Right lobe of liver (tissue), 6 donors: ENCODE measurements at regions not wholly inside any gene's neighbourhood (a gene's known extent, or its start where the extent isn't known, plus 50 kb on each side); places are given as distances from the start of the nearest gene placed in this dataset.
A peak's percentile ranks its signal among the peaks of the same experiment; 100 is the strongest.

Source experiments
- ATAC-seq, 4 donors: fragments of 200-7000 bp; cut with Tn5 transposase; one replicate each; pipeline ENCODE4 v1.9.1; 2020; ENCODE audit warnings: mild to moderate bottlenecking in 4 of 4, moderate library complexity in 4 of 4
- DNase-seq, 3 donors: peaks; one replicate each; pipeline ENCODE4 v3.0.0-alpha.2; 2020
- H3K27ac ChIP-seq, 3 donors: fragments of 200-600 bp; one replicate each; pipeline ENCODE4 v1.8.0; 2022
- H3K27me3 ChIP-seq, 2 donors: fragments of 200-600 bp; one replicate each; pipeline ENCODE4 v1.8.0; 2022
- H3K36me3 ChIP-seq, 4 donors: fragments of 200-600 bp; sonication (generic) in 1 of 4; one replicate each; pipeline versions ENCODE4 v1.5.1 to v1.8.0; 2017 to 2022; ENCODE audit warnings: control low read depth in 1 of 4
- H3K4me1 ChIP-seq, 4 donors: fragments of 200-600 bp; sonication (generic) in 1 of 4; one replicate each; pipeline versions ENCODE4 v1.5.1 to v1.8.0; 2017 to 2022; ENCODE audit warnings: control low read depth in 1 of 4
- H3K4me3 ChIP-seq, 3 donors: fragments of 200-600 bp; one replicate each; pipeline ENCODE4 v1.8.0; 2022
- H3K9me3 ChIP-seq, 4 donors: fragments of 200-600 bp; sonication (generic) in 1 of 4; one replicate each; pipeline versions ENCODE4 v1.5.1 to v1.8.0; 2017 to 2022; ENCODE audit warnings: control low read depth in 1 of 4
- POLR2A ChIP-seq: fragments of 450-650 bp; IDR thresholded peaks from one replicate; pipeline ENCODE4 v1.6.1; 2017; ENCODE audit warnings: antibody characterized with exemption, mild to moderate bottlenecking
- WGBS: methylation state at CpG from one replicate; pipeline ENCODE4 v1.1.6; 2018; ENCODE audit warnings: low coverage, low lambda C conversion rate; ENCODE audit not compliant: insufficient coverage; ENCODE audit errors: missing lambda C conversion rate; 5-methylcytosine and 5-hydroxymethylcytosine counted together
- intact Hi-C, 2 donors: fragments of 100-400 bp; cut with DNase I; formaldehyde crosslinking; loops; one replicate each; pipeline versions ENCODE4 v1.11.2 to v1.14.1; 2022
- TF ChIP-seq, protein P1 (sequence below), 4 donors: fragments of 200-600 bp in 3 of 4; fragments of 450-650 bp in 1 of 4; IDR thresholded peaks; one replicate each; pipeline versions ENCODE4 v1.5.1 to v1.8.0; 2016 to 2022; ENCODE audit warnings: antibody characterized with exemption in 4 of 4, mild to moderate bottlenecking in 2 of 4
- donor health status: DM: no; HTN: yes; CAD: no.
- donor health status: DM: no; HTN: no; CAD: no.
- donor health status: DM: no; HTN: no; CAD: no.
- donor health status: DM: no; HTN: yes; CAD: no.
- donor health status: DM: no; HTN: yes; CAD: no.

DNA sequence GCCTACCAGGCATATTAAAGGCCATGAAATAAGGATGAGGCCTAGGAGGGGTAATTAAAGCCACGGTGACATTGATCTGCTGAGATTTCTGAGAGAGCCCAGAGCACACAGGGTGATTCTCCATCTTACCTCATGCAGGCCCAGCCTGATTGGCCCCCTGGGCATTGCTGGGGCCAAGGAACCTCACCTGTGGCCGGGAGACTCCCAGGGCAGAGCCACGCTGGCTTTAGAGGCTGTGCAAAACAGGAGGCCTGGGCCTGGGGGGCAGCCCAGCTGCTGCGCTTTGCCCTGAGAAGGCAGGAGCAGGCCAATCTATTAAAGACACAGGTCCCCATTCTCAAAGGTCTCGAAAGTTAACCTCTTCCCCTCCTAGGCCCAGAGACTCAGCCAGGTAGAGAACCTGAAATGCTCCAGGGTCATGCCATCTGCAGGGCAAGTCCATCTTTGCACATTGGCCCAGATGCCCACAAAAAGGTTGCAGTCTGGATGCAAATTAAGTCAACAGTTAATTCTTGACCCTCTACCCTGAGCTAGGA, 1099.7 kb downstream of the BCL11B start:
- H3K36me3 ChIP-seq, result no peaks in the 10 kb centered on the region
- H3K27me3 ChIP-seq, result no peaks in the 10 kb centered on the region
- no peak overlapping the region for H3K27ac ChIP-seq
- no peak overlapping the region for H3K4me3 ChIP-seq
- 90% methylated on average over 2 of the region's 5 CpGs for WGBS
- DNase-seq, result no peak
- ATAC-seq, result no peak
- TF ChIP-seq, protein P1, sequence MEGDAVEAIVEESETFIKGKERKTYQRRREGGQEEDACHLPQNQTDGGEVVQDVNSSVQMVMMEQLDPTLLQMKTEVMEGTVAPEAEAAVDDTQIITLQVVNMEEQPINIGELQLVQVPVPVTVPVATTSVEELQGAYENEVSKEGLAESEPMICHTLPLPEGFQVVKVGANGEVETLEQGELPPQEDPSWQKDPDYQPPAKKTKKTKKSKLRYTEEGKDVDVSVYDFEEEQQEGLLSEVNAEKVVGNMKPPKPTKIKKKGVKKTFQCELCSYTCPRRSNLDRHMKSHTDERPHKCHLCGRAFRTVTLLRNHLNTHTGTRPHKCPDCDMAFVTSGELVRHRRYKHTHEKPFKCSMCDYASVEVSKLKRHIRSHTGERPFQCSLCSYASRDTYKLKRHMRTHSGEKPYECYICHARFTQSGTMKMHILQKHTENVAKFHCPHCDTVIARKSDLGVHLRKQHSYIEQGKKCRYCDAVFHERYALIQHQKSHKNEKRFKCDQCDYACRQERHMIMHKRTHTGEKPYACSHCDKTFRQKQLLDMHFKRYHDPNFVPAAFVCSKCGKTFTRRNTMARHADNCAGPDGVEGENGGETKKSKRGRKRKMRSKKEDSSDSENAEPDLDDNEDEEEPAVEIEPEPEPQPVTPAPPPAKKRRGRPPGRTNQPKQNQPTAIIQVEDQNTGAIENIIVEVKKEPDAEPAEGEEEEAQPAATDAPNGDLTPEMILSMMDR (IDR thresholded peaks at IDR 0.05), result no peak
- no peak for TF ChIP-seq POLR2A
- H3K9me3 ChIP-seq, result no peaks in the 10 kb centered on the region
- intact Hi-C loops, result no loop called here
- H3K4me1 ChIP-seq, result no peaks in the 10 kb centered on the region

DNA sequence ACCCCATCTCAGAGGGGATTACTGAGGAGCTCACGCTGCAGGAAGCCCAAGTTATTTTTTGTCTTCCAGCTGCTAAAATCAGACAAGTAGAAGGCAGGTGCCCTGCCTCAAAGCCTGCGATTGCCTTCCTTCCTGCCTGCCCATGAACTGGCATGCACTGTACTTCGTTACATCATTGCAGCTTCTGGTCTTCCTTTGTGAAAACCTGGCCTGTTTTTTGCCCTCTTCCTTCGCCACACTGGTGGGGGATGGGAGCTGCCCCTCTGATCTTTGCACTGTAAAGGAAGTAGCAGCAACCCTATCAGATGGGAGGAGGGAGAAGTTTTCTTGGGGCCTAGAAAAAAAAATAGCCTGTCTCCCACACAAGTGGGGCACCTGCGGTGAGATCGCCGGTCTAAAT, 1098.7 kb downstream of the BCL11B start:
- H3K27ac ChIP-seq, result no peak overlapping the region
- no peak for TF ChIP-seq POLR2A
- TF ChIP-seq, protein P1 (IDR thresholded peaks at IDR 0.05), result no peak
- DNase-seq (no peak), ATAC-seq (peak in 3 of 4 donors; percentile 33 to 44 (median 35))
- H3K9me3 ChIP-seq, result no peaks in the 10 kb centered on the region
- no peaks in the 10 kb centered on the region for H3K36me3 ChIP-seq
- H3K4me3 ChIP-seq, result no peak overlapping the region
- intact Hi-C loops, result no loop called here
- WGBS, result 29% methylated on average over 7 of the region's 7 CpGs
- H3K4me1 ChIP-seq, result no peaks in the 10 kb centered on the region
- no peaks in the 10 kb centered on the region for H3K27me3 ChIP-seq

DNA sequence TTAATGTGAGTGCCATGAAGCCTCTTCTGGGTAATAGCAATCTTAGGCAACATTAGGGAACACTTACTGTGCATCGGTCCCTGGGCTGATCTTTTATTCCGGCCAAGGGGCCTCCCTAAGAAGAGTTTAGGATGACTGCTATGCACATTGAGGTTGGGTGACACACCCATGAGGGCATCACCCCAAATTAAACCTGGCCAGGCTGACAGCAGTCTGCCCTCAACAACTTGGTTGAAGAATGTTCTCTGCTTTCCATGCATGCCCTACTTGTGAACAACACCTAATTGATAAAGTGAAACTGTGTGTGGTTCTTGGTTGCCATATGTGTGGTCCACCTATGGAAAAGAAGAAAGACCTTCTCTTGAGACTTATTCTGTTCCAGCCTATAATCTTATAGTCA, 1098.0 kb downstream of the BCL11B start:
- ATAC-seq (no peak), DNase-seq (no peak)
- Histone ChIP-seq H3K27ac (no peak overlapping the region), H3K4me1 (no peaks in the 10 kb centered on the region), H3K4me3 (no peak overlapping the region), H3K9me3 (no peaks in the 10 kb centered on the region), H3K36me3 (no peaks in the 10 kb centered on the region), H3K27me3 (no peaks in the 10 kb centered on the region)
- TF ChIP-seq, protein P1 (IDR thresholded peaks at IDR 0.05), result no peak
- TF ChIP-seq POLR2A, result no peak
- 68% methylated on average over 2 of the region's 2 CpGs for WGBS
- intact Hi-C loops, result no loop called here

DNA sequence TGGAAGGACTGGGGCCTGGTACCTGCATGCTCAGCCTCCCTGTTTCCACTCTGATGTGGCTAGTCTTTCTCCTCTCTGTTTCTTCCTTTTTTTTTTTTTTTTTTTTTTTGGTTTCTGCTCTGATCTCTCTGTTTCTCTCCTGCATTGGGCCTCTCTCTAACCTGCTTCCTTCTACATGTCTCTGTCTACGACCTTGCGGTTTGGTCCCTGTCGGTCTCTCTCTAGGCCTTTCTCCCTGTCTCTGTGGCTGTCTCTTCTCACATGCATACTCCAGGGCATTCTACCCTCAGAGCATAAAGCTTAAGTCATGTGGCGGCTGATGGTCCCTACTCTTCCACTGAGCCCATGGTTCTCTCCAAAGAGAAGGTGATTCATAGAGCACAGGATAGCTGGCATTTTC, 1096.6 kb downstream of the BCL11B start:
- no peaks in the 10 kb centered on the region for H3K9me3 ChIP-seq
- no peaks in the 10 kb centered on the region for H3K27me3 ChIP-seq
- no peaks in the 10 kb centered on the region for H3K4me1 ChIP-seq
- TF ChIP-seq, protein P1 (IDR thresholded peaks at IDR 0.05), result no peak
- no peak for TF ChIP-seq POLR2A
- no peak overlapping the region for H3K4me3 ChIP-seq
- intact Hi-C loops, result no loop called here
- no peaks in the 10 kb centered on the region for H3K36me3 ChIP-seq
- WGBS, result 63% methylated on average over 1 of the region's 4 CpGs
- ATAC-seq, result no peak
- H3K27ac ChIP-seq, result no peak overlapping the region
- DNase-seq, result no peak

DNA sequence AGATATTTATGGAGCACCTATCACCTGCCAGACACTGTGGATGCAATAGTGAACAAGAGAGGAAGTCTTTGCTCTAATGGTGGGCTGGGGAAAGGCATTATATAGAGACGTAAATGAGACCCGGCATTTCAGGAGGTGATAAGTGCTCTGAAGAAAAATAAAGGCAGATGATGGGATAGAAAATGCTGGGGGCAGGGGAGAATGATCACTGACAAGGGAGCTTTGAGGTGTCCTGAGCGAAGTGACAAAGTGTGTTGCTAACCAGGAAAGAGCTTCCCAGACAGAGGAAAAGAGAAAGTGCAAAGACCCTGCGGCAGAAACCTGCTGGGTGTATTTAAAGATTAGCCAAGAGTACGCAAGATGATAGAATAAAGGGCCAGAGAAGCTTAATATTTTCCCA, 1096.1 kb downstream of the BCL11B start:
- no peak for DNase-seq
- no peaks in the 10 kb centered on the region for H3K9me3 ChIP-seq
- H3K36me3 ChIP-seq, result no peaks in the 10 kb centered on the region
- no peak overlapping the region for H3K27ac ChIP-seq
- no peak overlapping the region for H3K4me3 ChIP-seq
- no peaks in the 10 kb centered on the region for H3K4me1 ChIP-seq
- no peaks in the 10 kb centered on the region for H3K27me3 ChIP-seq
- ATAC-seq, result no peak
- no peak for TF ChIP-seq POLR2A
- TF ChIP-seq, protein P1 (IDR thresholded peaks at IDR 0.05), result no peak
- intact Hi-C loops, result no loop called here
- 43% methylated on average over 5 of the region's 5 CpGs for whole genome bisulfite sequencing
